ENCODE measurements at regions not wholly inside any gene's neighbourhood (a gene's known extent, or its start where the extent isn't known, plus 50 kb on each side); places are given as distances from the start of the nearest gene placed in this dataset.

DNA sequence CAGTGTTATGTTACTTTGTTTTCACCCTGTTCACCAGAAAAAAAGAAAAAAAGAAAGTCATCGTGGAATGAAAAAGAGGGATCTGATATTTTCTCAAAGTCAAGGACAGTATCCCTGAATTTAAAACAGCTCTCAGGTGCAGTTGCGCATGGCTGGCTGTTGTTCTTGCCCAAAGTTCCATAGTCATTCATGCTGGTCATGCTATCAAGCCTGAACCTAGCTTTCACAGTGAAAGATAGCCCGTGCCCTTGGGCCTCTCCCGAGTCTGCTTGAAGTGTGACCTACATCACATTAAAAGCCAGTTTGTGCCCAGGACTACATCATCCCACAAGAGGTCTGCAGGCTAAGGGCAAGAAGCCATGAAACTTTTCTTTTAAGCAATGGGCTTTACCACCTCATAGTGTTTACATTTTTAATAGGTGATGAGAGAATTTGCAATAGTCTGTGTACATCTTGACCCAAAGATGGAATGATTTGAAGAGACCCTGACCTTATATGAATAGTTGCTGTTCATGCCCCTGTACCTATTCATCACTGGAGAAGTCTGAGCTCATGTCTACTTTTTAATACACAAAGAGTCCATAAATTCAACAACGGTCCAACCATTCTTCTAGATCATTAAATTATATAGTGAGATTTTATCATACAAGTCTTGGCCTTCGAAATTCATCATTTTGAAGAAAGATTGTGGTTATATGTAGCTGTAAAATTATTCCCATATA lies 522.5 kb upstream of the MCTP2 start:
- Mint-ChIP-seq H3K27ac (no peak overlapping the region), H3K9me3 (no peaks in the 10 kb centered on the region), H3K36me3 (ENCODE audit: low read depth) (no peaks in the 10 kb centered on the region), H3K4me3 (no peak overlapping the region), H3K4me1 (ENCODE audit: low read depth) (no peaks in the 10 kb centered on the region), H3K27me3 (no peaks in the 10 kb centered on the region)
- intact Hi-C loops (cut with micrococcal nuclease) = no loop called here
- ChIA-PET CTCF (no interaction called here), POLR2A (no interaction called here)
- DNase-seq (no peak), ATAC-seq (no peak)
- TF ChIP-seq, protein P1, sequence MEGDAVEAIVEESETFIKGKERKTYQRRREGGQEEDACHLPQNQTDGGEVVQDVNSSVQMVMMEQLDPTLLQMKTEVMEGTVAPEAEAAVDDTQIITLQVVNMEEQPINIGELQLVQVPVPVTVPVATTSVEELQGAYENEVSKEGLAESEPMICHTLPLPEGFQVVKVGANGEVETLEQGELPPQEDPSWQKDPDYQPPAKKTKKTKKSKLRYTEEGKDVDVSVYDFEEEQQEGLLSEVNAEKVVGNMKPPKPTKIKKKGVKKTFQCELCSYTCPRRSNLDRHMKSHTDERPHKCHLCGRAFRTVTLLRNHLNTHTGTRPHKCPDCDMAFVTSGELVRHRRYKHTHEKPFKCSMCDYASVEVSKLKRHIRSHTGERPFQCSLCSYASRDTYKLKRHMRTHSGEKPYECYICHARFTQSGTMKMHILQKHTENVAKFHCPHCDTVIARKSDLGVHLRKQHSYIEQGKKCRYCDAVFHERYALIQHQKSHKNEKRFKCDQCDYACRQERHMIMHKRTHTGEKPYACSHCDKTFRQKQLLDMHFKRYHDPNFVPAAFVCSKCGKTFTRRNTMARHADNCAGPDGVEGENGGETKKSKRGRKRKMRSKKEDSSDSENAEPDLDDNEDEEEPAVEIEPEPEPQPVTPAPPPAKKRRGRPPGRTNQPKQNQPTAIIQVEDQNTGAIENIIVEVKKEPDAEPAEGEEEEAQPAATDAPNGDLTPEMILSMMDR (IDR thresholded peaks at IDR 0.05) = no peak

DNA sequence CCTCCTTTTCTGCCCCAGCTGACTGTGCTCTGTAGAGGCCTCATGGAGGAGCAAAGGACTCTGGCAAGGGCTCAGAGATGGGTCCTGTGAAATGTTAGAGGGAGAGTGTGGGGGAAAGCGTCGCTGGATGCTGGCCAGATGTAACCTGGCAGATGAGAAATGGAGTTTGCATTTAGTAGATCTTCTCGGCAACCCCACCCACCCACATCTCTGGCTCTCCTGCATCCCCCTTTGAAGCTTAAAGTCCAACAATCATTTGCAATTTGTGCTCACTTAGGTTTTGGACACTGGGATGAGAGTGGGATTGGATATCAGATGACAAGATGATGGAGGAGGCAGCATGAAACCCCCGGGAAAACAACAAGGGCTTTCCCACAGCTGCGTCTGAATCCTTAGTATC lies 523.6 kb upstream of the MCTP2 start:
- H3K27me3 Mint-ChIP-seq = peaks cover 1% of the 10 kb centered on the region
- ATAC-seq = no peak
- intact Hi-C loops (cut with micrococcal nuclease) = no loop called here
- no peak overlapping the region for H3K27ac Mint-ChIP-seq
- no peak overlapping the region for H3K4me3 Mint-ChIP-seq
- H3K36me3 Mint-ChIP-seq (ENCODE audit: low read depth) = no peaks in the 10 kb centered on the region
- DNase-seq = no peak
- no peaks in the 10 kb centered on the region for H3K4me1 Mint-ChIP-seq (ENCODE audit: low read depth)
- peaks cover under 1% of the 10 kb centered on the region for H3K9me3 Mint-ChIP-seq
- POLR2A ChIA-PET = no interaction called here
- CTCF ChIA-PET = no interaction called here
- TF ChIP-seq, protein P1 (IDR thresholded peaks at IDR 0.05) = no peak

DNA sequence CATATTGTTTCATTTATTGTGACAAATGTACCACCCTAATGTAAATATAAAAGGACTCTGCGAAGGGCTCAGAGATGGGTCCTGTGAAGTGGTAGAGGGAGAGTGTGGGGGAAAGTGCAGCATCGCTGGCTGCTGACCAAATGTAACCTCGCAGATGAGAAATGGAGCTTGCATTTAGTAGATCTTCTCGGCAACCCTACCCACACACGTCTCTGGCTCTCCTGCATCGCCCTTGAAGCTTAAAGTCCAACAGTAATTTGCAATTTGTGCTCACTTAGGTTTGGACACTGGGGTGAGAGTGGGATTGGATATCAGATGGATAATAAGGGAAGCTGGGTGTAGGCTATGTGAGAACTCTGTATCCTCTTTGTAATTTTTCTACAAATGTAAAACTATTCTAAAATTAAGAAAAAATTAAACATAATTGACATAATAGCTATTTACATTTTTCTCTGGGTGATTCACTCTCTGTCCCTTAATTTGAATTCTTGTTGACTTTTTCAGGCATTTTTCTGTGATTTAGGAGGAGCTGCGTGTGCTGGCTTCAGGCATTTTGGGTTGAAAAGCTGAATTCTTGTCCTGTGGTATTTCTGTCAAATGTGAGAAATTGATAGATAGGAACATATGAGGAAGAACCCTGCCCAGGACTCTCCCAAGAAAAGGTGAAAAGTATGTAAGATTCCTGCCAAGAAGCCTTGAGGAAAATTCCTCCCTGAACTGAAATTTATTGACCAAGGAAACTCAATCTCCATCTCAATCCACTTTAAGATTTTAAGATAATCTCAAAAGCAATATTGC lies 524.7 kb upstream of the MCTP2 start:
- DNase-seq (no peak), ATAC-seq (no peak)
- POLR2A ChIA-PET = interaction anchor here (0.6 to 0.7 kb wide), 2 partner anchors 8 to 139 kb away, joined by 3 read pairs; no protein-coding TSS in a partner anchor
- no peaks in the 10 kb centered on the region for H3K36me3 Mint-ChIP-seq (ENCODE audit: low read depth)
- TF ChIP-seq, protein P1 (IDR thresholded peaks at IDR 0.05) = no peak
- no peaks in the 10 kb centered on the region for H3K4me1 Mint-ChIP-seq (ENCODE audit: low read depth)
- peaks cover 1% of the 10 kb centered on the region for H3K27me3 Mint-ChIP-seq
- CTCF ChIA-PET = no interaction called here
- H3K4me3 Mint-ChIP-seq = no peak overlapping the region
- peaks cover 1% of the 10 kb centered on the region for H3K9me3 Mint-ChIP-seq
- H3K27ac Mint-ChIP-seq = no peak overlapping the region
- intact Hi-C loops (cut with micrococcal nuclease) = no loop called here

DNA sequence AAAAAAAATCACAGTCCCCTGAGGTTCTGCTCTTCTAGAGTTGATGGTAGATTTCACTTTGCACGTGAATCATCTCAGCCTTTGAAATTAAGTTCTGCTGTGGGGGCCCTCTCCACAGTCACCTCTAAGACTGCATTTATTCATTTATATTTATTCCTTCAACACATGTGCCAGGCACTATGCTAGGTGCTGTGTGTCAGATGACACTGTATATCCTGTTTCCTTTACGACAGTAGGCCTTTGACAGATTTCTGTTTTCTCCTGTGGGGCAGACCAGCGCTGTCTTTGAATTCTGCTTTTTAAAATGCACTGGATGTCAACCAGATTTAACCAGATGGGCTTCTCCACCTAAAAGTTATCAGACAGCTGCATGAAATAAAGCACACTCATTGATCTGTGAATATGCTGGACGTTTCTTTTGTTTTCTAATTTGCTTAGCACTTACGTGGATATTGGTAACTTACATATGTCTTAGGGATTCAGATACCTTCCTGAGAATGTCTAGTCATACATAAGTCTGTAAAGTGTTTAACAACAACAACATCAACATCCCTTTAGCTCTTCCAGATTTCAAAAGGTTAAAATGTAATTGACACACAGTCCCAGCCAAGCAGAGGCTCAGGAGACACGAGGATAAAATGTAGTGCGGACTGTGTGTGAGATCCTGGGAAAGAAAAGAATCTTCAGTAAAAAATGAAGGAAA lies 525.5 kb upstream of the MCTP2 start:
- ChIA-PET POLR2A (interaction anchor here (0.7 kb wide), 1 partner anchor 9 kb away, joined by 3 read pairs; no protein-coding TSS in a partner anchor), CTCF (no interaction called here)
- TF ChIP-seq, protein P1 (IDR thresholded peaks at IDR 0.05) = no peak
- Mint-ChIP-seq H3K36me3 (ENCODE audit: low read depth) (no peaks in the 10 kb centered on the region), H3K9me3 (peaks cover 1% of the 10 kb centered on the region), H3K4me3 (no peak overlapping the region), H3K27me3 (peaks cover 1% of the 10 kb centered on the region), H3K27ac (no peak overlapping the region), H3K4me1 (ENCODE audit: low read depth) (no peaks in the 10 kb centered on the region)
- DNase-seq = no peak
- no peak for ATAC-seq
- intact Hi-C loops (cut with micrococcal nuclease) = no loop called here
